ENCODE measurements at regions not wholly inside any gene's neighbourhood (a gene's known extent, or its start where the extent isn't known, plus 50 kb on each side); places are given as distances from the start of the nearest gene placed in this dataset.

- H3K4me3 ChIP-seq (ENCODE audit: low read depth, low read length): no peak overlapping the region
- TF ChIP-seq, protein P1, sequence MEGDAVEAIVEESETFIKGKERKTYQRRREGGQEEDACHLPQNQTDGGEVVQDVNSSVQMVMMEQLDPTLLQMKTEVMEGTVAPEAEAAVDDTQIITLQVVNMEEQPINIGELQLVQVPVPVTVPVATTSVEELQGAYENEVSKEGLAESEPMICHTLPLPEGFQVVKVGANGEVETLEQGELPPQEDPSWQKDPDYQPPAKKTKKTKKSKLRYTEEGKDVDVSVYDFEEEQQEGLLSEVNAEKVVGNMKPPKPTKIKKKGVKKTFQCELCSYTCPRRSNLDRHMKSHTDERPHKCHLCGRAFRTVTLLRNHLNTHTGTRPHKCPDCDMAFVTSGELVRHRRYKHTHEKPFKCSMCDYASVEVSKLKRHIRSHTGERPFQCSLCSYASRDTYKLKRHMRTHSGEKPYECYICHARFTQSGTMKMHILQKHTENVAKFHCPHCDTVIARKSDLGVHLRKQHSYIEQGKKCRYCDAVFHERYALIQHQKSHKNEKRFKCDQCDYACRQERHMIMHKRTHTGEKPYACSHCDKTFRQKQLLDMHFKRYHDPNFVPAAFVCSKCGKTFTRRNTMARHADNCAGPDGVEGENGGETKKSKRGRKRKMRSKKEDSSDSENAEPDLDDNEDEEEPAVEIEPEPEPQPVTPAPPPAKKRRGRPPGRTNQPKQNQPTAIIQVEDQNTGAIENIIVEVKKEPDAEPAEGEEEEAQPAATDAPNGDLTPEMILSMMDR (IDR thresholded peaks at IDR 0.05; ENCODE audit: borderline replicate concordance, insufficient read depth, low read depth, low read length): no peak
These were observed 161.0 kb upstream of the CHRM3 start for GRCh38 chr1:239225396-239225795.

DNA sequence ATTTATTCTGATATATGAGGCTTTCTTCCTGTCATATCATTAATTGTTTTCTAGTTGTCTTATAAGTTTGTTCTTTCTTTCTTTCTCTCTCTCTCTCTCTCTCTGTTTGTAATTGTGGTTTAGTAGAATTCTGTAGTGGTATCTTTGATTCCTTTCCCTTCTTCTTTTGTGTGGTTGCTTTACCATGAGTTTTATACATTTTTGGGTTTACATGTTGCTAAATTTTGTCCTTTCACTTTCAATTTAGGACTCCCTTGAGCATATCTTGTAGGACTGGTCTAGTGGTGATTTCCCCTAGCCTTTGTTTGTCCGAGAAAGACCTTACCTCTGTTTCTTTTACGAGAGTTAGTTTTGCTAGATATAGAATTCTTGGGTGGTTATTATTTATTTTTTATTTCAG lies 162.3 kb upstream of the CHRM3 start:
- H3K4me3 ChIP-seq (ENCODE audit: low read depth, low read length): no peak overlapping the region
- TF ChIP-seq, protein P1 (IDR thresholded peaks at IDR 0.05; ENCODE audit: borderline replicate concordance, insufficient read depth, low read depth, low read length): no peak

- H3K4me3 ChIP-seq (ENCODE audit: low read depth, low read length): no peak overlapping the region
- TF ChIP-seq, protein P1 (IDR thresholded peaks at IDR 0.05; ENCODE audit: borderline replicate concordance, insufficient read depth, low read depth, low read length): no peak
These were observed 163.4 kb upstream of the CHRM3 start for GRCh38 chr1:239222999-239223398.

DNA sequence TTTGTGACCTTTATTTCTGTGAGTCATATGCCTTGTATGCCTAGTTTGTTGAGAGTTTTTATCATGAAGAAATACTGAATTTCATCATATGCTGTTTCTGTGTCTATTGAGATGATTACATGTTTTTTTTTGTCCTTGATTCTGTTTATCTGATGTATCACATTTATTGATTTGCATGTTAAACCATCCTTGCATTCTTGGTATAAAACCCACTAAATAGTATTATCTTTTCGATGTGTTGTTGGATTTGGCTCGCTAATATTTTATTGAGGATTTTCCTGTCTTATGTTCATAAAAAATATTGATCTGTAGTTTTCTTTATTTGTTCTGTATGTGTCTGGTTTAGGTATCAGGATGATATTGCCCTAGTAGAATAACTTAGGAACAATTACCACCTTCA lies 164.7 kb upstream of the CHRM3 start:
- TF ChIP-seq, protein P1 (IDR thresholded peaks at IDR 0.05; ENCODE audit: borderline replicate concordance, insufficient read depth, low read depth, low read length): no peak
- no peak overlapping the region for H3K4me3 ChIP-seq (ENCODE audit: low read depth, low read length)

GRCh38 chr1:239219679-239220078 lies 166.7 kb upstream of the CHRM3 start:
- H3K4me3 ChIP-seq (ENCODE audit: low read depth, low read length): no peak overlapping the region
- TF ChIP-seq, protein P1 (IDR thresholded peaks at IDR 0.05; ENCODE audit: borderline replicate concordance, insufficient read depth, low read depth, low read length): no peak

GRCh38 chr1:239218301-239218700 lies 168.1 kb upstream of the CHRM3 start:
- no peak overlapping the region for H3K4me3 ChIP-seq (ENCODE audit: low read depth, low read length)
- TF ChIP-seq, protein P1 (IDR thresholded peaks at IDR 0.05; ENCODE audit: borderline replicate concordance, insufficient read depth, low read depth, low read length): no peak

GRCh38 chr1:239212811-239213220 lies 173.6 kb upstream of the CHRM3 start:
- H3K4me3 ChIP-seq (ENCODE audit: low read depth, low read length): no peak overlapping the region
- TF ChIP-seq, protein P1 (IDR thresholded peaks at IDR 0.05; ENCODE audit: borderline replicate concordance, insufficient read depth, low read depth, low read length): no peak

Data from GM12875 (cell line).